SH-SY5Y (cell line): ENCODE measurements at regions not wholly inside any gene's neighbourhood (a gene's known extent, or its start where the extent isn't known, plus 50 kb on each side); places are given as distances from the start of the nearest gene placed in this dataset.

Experiments
- GATA2 ChIP-seq: IDR thresholded peaks from 2 replicates; pipeline ENCODE4 v1.6.1; 2011; ENCODE audit warnings: mild to moderate bottlenecking, low read depth, low read length
- GATA3 ChIP-seq: IDR thresholded peaks from 2 replicates; pipeline ENCODE4 v1.6.1; 2011; ENCODE audit warnings: low read depth, mild to moderate bottlenecking, low read length, moderate library complexity

GRCh38 chr9:87077986-87078385 is 130.7 kb upstream of the GAS1 start:
- TF ChIP-seq GATA2, result no peak
- TF ChIP-seq GATA3, result no peak
